HG02852 (cell line): ENCODE measurements at regions not wholly inside any gene's neighbourhood (a gene's known extent, or its start where the extent isn't known, plus 50 kb on each side); places are given as distances from the start of the nearest gene placed in this dataset.

Experiments
- ATAC-seq: cut with Tn5 transposase; IDR thresholded peaks from one replicate; pipeline ENCODE4 v1.9.1; 2021; ENCODE audit warnings: mild to moderate bottlenecking, moderate library complexity; ENCODE audit not compliant: unreplicated experiment

DNA sequence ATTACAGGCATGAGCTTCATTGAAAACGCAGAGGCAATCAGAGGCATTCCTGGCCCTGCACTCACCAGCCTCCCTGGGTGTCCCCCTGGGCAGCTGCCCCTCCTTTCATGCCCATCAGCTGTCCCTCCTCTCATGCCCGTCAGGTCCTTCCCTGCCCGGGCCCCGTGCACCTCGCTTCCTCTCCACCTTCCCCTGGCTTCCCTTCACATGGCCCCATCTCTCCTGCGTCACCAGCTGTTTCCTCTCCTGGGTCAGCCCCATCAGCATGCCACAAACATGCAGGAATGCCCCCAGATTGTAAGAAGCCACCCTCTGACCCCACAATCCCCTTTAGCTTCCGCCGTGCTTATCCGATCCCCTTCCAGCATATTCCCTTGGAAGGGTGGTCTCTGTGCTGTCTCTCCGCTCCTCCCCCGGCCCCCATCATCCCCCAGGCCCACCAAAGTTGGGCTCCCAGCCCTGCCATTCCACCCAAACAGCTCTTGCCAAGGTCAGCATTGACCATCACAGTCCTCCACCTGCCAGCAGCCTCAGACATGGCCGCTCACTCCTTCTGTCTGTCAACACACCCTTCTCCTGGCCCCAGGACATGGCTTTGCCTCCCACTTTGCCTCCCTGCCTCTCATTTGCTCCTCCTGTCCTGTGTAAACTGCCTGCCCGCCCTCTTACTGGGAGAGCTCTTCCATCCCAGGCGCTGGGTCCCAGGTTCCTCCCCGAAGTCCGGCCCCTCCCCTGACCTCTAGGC, 98.6 kb upstream of the IER5L start:
- no peak for ATAC-seq

DNA sequence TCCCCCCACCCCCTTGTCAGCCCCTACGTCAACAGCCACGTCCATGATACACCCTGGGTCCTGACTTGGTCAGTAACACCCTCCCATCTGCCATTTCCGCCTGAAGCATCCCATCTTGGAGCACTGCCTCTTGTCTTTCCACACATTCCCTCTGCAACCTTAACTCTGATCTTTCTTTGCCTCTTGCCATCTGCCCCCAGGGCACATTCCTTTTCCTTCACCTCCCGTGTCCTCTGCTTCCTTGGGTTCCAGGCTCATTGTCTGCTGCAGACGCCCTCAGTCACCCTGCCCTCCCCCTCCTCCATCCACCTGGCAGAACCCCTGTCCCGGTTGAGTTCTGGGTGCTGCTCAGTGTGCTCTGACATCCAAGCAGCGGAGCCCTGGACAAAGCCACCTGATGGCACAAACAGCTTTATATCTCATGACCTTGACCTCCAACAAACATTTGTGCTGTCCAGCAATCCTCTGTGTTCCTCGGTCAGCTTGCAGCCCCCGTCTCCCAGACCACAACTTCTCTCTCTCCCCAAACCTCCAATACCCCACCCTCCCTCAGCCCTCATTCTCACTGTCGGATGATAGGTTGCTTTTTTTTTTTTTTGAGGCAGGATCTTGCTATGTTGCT, 97.7 kb upstream of the IER5L start:
- no peak for ATAC-seq

DNA sequence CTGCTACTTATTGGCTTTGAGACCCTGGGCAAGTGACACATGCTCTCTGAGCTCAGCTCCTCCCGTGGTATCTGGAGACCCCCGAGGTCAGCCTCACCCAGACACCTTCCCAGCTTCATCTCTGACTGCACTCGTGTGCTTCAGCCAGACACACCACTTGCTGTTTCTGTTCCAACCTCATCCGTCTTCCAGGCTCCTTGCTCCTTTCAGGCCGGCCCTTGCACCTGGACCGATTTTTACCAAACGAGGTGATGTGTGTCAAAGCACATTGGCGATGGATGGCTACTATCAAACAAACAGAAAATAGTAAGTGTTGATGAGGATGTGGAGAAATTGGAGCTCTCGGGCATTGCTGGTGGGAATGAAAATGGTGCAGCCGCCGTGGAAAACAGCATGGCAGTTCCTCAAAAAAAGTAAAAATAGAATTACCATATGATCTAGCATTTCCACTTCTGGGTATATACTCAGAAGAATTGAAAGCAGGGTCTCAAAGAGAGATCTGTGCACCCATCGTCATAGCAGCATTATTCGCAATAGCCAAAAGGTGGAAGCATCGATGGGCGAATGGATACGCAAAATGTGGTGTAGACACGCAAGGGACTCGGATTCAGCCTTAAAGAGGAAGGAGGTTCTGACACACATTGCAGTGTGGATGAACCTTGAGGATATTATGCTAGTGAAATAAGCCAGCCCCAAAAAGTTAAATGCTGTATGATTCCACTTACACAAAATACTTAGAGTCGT, 96.1 kb upstream of the IER5L start:
- ATAC-seq, result no peak

DNA sequence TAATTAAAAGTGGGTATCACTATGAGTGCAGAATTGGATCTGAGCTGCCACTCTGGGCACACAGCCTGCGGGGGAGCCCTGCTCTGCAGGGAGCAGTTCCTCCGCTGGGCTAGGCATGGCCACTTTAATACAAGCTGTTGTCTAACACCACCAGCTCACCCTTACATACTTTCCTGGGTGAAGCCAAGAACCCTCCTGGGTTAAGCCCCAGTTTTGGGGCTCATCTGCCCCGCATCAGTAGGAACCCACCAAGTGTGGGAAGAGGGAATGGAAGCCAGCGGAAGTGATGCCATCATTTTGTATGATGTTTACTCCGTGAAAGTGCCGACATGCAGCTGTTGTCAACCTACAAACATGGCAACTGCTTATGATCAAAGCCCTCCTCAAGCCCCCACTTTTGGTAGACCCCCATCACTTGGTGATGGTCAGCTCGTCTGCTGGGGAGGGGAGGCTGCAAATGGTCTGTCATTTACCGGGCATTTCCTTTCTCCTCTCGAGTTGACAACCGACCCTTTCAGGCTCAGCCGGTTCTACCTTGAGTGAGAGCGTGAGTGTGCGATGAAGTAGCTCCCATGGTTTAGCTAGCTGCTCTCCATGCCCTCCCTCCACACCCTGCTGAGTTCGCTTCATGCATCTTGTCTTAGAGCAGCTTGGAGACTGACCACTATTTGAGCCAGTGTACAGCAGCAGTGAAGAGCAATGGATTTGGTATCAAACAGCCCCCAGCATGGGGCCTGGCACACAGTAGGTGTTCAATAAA, 95.3 kb upstream of the IER5L start:
- no peak for ATAC-seq

DNA sequence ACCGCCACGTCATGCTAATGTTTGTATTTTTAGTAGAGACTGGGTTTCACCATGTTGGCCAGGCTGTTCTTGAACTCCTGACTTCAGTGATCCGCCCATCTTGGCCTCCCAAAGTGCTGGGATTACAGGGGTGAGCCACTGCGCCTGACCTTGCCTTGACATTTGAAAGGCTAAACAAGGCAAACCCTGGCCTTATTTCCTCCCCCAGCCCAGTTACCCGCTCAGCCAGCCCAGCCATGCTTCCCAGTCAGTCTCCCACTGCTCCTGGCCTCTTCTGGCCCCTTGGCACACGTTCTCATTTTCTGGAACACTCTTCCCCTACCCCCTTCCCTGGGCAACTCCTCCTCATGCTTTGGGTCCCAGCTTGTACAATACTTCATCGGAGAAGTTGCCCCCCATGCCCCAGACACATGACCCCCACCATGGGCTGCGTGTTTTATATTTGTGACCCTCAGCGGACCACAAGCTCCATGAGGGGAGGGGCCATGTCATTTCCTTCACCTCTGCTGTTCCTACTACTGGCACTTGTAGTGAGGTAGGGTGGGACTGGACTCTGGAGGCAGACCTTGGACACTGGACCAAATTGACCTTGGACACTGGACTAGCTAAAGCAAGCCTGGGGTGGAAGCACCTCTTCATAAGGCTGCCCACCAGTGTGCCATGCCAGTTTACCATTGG, 94.4 kb upstream of the IER5L start:
- no peak for ATAC-seq

DNA sequence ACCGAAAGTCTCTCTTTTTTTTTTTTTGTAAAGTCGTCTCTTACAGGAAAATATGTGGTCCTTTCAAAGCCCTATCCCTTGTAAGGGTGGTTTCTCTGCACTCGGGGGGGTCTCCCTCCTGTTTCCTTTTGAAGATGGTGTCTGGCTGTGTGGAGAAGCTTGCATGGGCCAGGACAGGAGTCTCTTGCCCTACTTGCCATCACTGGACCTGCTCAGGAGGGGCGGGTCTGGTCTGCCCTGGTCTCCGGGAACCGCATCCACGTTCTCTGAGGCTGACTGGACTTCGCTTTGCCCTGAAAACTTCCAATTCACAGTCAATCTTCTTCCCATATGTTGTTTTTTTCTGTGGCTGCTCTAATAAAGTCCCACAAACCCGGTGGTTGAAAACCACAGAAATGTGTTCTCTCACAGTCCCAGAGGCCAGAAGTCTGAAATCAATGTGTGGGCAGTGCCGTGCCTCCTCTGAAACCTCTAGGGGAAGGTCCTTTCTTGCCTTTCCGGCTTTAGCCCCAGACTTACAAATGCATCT, 92.9 kb upstream of the IER5L start:
- peak; percentile 64 for ATAC-seq

DNA sequence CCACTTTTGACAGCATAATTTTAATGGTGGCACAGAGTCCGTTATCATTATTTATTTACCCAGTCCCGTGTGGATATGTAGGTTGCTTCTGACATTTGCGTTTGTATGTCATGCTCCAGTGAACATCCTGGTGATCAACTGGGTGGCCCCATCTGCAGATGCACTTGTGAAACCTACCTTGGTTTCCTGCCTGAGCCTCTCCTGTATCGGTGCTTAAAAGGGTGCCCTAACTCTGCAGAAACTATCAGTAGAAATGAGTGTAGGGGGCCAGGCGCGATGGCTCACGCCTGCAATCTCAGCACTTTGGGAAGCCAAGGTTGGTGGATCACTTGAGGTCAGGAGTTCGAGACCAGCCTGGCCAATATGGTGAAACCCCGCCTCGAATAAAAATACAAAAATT, 92.1 kb upstream of the IER5L start:
- peak; percentile 58 for ATAC-seq

DNA sequence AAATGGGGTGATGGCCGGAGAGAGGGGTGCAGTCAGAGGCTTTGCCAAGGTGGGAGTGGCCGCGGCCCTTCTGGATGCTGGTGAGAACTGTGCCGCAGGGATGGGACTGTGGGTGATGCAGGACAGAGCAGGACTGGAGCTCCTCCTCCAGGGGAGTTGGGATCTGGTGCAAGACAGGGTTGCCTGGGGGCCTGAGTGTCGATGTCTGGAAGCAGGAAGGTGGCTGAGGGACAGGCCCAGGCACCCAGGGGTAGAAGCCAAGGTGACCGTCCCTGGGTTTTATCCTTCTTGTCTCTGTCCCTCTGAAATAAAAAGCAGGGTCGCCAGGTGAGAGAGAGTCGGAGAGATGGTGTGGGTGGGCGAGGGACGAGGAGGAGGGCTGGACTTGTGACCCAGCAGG, 89.1 kb upstream of the IER5L start:
- ATAC-seq, result no peak

DNA sequence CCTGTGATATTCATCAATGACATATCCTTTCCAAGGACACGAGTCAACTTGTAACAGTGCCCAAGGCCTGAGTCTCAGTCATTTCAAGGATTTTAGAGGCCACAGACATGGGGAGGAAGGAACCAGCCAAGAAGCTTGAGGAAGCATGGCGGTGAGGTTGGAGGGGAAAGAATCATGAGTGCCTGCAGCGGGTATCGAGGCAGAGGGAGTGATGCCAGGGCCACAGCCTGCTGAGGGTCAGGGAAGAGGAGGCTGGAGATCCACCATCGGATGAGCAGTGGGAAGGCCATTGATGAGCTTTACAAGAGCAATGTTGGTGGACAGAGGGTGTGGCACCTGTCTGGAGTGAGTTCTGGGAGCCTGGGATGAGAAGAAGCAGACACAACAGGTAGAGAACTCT, 88.5 kb upstream of the IER5L start:
- no peak for ATAC-seq

DNA sequence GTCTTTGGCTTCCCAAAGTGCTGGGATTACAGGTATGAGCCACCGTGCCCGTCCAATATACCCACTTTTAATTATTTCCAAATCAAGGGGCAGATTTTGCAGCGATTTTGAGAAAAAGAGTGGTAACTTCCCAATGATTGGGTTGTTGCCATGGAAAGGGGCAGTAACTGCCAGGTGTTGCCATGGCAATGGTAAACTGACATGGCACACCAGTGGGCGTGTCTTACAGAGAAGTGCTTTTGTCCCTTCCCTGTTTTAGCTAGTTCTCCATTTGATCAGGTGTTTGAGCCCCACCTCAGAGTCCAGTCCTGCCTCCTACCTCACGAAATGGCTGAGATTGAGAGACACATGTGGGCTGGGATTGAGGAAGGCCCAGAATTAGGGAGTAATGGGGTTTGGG, 86.3 kb upstream of the IER5L start:
- no peak for ATAC-seq

DNA sequence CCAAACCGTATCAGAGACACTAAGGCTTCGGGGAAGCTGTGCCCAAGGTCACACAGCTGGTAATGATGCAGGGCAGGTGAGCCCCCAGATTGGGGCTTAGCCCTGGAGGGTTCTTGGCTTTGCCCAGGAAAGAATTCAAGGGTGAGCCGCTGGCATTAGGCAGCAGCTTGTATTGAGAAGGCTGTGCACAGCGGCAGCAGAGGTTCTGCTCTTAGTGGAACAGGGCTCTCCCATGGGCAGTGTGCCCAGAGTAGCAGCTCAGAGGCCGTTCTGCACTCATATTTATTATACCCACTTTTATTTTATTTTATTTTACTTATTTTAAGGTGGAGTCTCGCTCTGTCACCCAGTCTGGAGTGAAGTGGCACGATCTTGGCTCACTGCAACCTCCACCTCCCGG, 85.8 kb upstream of the IER5L start:
- ATAC-seq, result no peak

DNA sequence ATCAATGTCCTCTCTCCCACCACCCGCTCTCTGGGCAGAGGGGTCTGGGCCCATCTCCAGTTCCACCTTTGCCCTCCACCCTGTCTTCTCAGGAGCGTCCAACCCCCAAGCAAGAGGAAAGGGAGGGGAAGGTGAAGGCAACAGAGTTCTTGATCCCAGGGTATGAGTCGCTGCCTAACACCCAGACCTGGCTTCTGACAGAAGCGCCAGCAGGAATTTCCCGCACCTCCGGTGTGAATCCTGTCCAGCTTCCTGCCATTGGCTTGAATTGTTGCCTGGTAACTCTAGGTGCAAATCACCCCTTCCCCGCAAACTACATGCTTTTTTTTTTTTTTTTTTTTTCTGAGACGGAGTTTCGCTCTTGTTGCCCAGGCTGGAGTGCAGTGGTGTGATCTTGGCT, 84.2 kb upstream of the IER5L start:
- no peak for ATAC-seq

DNA sequence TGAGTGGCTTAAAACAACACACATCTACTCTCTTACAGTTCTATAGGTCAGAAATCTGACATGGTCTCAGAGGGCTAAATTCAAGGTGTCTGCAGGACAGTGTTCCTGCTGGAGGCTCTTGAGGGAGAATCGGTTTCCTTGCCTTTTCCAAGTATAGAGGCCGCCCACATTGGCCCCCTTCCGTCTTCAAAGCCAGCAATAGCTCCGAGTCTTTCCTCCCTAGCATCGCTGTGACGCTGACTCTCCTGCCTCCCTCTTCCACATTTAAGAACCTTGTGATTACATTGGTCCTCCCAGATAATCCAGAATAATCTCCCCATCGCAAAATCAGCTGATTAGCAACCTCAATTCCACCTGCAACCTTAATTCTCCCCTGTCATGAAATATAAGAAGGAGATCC, 81.3 kb upstream of the IER5L start:
- ATAC-seq, result no peak

DNA sequence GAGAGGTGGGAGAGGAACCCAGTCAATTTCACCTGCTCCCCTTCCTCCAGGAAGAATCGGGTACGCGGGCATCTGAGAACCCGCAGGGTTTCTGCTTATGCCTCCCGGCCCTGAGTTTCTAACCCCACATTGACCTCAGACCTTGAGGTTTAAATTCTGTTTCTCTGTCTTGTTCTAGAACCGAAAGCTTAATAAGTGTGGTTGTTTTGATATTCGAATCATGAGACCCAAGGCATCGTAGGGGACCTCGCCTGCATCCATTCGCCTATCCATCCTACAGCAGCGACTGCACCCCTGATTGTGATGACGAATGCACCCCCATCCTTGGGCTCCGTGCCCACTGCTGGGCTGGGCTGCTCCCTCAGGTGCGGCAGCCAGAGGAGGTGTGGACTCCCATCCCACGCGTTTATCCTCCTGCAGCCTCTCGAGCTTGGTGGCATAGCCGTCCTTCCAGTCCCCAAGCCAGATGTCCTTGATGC, 80.8 kb upstream of the IER5L start:
- no peak for ATAC-seq

DNA sequence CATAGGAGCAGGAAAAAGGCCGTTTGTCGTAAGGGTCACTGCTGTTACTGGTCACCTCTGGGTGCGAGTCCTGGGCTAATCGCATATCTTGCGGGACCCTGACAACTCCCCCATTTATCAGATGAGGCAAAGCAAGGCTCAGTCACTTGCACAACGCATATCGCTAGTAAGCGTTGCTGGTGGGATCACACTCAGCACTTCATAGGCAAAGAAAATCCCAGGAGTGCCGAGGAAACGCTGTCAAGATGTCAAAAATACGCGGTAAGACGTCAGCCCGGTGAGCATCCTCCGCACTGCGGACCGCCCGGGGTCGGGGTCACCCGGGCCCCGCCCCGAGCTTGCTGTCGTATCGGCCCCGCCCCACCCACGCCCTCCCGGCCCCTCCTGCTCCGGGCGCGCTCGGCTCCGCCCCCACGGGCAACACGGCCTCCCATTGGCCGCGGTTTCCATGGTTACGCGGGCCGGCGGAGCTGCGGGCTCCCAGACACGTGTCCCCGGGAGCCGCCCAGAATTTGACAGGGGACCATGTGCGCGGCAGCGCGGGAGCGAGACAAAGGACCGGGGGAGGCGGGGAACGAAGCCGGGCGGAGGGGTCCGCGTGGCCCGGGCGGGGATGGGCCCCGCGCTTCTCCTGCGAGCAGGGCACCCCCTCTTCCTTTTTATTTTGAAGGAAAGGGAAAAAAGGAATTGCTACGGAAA, 80.2 kb upstream of the IER5L start:
- no peak for ATAC-seq

DNA sequence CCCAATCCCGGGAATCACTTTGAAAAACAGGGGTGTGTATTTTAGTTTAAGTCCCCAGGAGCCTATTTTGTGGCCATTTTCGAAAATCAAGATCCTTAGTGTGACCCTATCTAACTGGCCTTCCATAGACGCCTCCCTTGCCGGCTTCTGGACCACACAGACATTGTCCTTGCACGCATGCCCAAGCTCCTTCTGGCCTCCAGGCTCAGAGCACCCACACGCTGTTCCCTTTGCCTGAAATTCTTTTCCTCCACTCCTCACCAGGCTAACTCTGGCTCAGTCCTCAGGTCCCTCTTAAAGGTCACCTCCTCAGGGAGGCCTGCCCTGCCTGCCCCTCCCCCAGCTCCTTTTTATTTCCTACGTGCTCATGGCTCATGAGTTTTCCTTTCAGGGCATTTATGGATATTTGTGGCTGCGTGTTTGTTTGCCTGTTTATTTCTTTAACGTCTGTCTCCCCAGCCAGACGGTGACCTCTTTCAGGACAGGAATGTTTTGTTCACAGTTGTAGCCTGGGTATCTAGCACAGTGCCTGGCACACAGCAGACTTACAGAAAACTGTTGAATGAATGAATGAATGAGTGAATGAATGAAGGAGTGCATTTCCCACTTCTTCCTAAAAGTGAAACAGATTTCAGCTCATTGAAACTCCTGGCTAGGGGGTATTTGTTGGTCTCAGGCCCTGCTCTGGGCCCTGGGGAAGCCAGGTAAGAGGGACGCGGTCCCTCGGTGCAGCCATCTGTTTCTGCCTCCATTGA, 79.1 kb upstream of the IER5L start:
- ATAC-seq, result no peak

DNA sequence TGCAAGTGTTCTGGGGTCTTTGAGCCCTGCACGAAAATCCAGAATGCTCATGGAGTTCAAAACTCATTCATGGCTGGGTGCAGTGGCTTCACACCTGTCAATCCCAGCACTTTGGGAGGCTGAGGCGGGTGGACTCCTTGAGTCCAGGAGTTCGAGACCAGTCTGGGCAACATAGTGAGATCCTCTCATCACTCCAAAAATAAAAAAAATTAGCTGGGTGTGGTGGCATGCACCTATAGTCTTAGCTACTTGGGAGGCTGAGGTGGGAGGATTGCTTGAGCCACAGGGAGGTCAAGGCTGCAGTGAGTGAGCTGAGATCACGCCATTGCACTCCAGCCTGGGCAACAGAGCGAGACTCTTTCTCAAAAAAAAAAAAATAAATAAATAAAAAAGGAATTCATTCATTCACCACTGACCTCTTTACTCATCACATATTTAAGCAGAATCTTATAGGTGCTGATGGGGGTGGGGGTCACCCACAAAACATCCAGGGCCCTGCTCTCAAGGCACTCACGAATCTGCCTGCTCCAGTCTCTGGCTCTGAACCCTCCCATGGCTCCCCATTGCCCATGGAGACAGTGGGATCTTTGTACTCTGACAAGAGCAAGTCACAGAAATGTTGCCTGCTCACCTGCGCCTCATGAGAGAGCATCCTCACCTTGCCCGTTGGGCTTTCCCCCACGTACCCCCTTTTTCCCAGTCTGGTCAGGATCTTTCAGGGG, 76.7 kb upstream of the IER5L start:
- no peak for ATAC-seq

DNA sequence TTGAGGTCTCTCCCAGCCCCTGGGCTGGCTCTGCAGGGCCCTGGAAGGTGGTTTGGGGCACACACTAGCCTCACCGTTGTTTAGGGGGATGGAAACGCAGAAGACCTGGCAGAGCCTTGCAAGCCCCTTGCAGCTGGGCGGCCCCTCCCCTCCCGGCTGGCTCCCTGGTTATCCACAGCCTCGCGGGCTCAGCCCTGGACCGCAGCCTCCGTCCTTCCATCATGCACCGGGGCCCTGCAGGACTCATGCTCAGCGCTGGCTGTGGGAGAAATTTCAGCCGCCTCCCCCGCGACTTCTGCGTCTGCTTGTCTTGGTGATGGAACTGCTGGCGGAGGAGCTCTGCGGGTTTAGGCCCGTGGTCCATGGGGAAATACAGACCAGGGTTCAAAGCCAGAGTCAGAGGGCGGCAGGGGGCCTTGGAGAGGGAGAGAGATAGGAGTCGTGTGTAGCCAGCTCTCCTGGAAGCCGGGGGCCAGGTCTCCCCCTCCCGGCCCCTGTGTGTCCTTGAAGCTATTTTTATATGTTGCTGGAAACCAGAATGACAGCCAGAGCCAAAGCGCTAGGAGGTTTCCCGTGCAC, 75.8 kb upstream of the IER5L start:
- no peak for ATAC-seq
